GM21447 (cell line): ENCODE measurements at regions not wholly inside any gene's neighbourhood (a gene's known extent, or its start where the extent isn't known, plus 50 kb on each side); places are given as distances from the start of the nearest gene placed in this dataset.

Source experiments
- ATAC-seq: cut with Tn5 transposase; IDR thresholded peaks from one replicate; pipeline ENCODE4 v1.9.1; 2021; ENCODE audit not compliant: unreplicated experiment

DNA sequence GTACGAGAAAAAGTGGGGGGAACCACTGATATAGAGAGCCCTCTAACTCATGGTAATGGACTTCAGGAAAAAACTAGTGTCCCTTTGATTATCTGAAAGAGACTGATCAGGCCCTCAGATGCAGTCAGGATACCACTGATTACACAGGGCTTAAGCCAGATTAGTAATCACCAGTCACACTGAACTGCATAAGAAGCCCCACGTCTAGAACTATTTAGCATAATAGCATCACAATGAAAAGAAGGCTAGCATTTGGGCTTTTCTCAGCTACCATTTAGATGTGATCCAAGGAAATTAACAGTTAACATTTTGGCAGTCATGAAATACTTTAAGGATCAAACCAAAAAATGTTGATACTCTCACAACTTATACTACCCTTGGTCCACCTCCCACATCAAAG lies 813.1 kb upstream of the POU3F3 start:
- ATAC-seq, result no peak

DNA sequence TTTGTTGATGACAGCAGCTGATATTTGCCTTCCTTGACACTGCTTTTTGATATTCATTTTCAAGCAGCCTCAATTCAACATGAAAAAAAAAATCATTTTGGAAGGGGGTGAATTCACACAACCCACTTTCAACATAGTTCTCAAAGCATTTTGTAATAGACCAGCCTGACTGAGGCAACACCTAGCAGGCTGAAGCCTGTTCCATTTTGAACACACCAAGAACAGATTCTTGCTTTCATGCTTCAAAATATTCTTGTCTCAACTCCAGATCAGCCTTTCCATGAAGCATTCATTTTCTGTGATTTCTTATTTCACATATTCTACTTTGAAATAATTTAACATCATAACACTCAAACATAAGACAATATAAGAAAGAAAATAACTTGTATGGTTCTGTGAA lies 812.6 kb upstream of the POU3F3 start:
- ATAC-seq, result no peak

DNA sequence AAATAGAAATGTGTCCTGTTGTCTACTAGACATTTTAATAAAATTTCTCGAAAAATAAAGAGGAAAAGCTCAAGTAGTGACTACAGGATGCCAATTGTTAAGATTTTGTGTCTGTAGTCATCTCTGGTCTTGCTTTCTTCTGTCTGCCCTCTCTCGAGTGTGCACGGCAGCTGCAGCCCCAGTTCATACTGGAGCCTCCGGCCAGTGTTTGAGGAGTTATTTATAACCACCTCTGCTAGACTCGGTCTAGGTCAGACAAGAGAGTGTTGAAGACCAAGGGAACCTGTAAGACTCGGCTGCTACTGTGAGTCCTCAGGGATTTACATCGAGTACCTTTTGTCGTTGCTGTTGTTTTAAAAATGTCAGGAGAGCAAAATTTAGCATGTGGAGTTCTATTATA lies 810.1 kb upstream of the POU3F3 start:
- no peak for ATAC-seq

DNA sequence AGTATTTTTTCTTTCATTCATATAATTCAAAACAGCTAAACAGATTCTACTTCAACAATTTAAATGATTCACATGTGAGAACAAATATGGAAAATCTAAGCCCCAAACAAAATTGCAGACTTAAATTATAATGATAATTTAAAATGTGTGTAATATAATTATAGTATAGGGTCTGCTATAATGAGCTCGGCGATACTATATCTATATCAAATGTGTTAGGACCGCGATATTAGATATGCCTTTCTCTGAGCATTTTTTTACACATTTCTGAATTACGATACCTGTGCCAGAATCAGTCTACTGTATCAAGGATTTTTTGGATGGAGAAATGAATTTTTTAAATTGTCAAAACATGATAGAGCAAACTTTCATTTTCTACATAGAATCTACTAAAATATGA lies 808.8 kb upstream of the POU3F3 start:
- ATAC-seq, result no peak

DNA sequence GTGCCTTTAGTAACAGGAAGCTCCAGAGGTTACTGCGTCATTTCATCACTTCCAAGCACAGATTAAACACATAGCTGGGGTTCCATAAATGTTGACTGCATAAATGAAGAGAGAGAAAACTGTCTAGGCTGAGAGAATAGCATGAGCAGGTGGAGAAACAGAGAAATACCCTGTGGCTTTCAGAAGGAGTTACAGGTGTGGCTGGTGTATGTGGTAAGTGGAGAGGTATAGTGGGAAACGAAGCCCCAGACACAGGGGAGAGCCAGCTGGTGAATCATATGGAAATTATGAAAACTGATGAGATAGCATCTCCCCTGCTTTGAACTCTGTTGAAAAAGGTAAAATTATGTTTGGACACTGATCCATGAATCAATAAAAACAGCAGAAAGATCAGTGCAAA lies 807.4 kb upstream of the POU3F3 start:
- no peak for ATAC-seq

DNA sequence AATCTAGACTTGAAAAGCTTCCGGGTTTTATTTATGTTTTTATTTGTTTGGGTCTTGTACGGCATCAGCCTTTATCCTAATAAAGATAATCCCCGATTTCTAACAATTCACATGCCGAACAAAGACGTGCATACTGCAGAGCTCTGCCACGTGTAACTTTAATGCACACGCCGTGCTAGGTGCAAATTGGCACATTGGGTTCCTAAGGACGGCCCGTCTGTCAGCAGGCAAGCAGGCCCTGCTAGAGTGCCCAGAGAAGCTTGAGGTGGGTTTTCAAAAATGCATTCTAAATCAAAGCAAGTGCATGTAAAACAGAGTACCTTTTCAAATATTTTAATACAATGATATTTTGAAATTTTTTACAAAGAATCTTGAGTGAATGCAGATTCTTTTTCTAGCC lies 806.4 kb upstream of the POU3F3 start:
- no peak for ATAC-seq

DNA sequence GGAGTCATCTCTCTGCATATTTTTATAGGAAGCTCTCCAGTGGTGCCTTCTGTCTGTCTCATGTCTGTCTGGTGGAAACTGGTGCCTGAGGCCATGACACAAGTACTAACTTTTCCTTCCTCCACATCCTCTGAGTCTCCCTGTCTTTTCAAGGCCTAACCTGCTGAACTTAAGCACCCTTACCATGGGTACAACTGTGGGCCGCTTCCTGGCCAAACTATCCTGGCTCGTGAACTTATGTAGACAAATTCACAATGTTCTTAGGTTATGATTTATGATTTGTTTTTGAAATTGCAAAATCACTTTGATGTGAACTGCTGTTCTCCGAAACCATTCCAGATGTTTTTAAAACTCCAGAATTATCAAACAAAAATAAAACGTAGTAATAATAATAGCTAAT lies 804.5 kb upstream of the POU3F3 start:
- ATAC-seq, result no peak

DNA sequence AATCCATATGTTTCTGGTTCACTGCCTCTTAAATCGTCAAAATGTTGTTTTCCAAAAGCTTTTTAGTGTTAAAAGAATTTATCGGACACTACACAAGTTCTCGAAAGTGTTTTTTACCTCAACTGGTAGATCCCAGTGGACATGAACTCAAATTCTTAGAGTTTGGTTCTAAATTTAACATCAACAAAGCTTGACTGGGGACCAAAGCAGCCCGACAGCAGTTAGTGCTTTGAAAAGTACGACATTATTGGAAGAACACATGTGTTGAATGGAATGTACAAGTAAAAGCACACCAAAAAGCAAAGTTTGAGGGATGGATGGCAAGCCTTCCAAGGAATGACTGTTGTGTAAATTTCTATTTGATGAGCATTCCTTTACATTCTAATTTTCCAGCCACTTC lies 803.9 kb upstream of the POU3F3 start:
- ATAC-seq, result no peak

DNA sequence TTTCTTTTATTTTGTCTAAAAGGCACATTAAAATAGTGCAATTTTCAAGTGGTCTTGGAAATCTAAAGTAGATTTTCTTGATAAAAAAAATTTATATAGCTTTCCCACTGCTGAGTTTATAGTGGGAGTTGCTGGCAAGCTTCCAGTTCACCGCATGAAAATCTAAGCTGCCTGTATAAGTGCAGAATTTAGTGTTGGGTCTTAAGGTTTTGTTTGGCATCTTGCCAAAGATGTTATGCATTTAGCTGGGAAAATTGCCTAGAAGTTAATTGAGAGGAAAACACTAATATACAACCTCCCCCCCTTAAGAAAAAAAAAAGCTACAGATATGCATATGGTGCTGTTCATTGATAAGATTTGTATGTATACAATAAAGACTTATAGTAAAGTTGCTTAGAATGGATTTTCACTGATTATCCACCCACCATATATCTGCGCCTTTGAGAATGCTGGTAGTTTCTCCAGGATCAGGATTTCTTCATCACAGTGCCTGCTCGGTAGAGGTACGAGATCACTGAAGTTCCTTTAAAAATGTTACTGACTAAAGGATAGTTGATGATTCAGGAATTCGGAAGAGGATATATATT lies 803.2 kb upstream of the POU3F3 start:
- ATAC-seq, result no peak

DNA sequence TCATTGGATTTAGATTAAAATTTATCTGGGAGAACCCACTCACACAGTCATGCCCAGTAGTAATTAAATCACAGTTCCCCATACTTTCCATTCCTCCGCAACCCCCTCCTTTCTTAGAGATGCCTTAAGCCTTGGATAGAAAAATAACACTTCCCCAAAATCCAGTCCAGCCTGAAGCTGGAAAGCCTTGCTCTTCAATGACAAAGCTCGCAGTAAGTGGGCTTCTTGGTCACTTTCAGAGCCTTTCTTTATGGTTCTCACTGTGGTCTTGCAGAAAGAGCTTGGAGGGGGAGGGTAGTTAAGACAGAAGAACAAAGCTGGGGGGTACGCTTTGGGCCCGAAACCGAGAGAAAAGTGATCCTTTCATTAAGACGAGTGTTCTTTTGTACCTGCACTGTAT lies 802.1 kb upstream of the POU3F3 start:
- no peak for ATAC-seq

DNA sequence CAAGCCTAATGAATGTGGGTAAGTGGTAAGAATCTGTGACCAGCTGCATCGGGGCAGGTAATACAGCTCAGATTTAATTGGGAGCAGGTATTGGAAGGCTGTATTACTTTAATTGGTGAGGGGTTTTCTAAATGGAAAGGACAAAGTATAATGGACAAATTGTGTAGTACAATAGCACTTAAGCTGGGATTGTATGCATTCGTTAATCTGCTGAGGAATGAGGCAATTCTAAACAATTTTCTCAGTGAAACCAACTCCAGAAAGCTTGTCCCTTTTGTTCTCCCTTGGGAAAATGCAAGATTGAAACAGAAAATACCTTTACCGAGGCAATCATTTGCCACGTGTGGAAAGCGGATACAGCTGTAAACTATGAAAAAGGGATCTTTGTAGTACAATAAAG lies 801.6 kb upstream of the POU3F3 start:
- no peak for ATAC-seq

DNA sequence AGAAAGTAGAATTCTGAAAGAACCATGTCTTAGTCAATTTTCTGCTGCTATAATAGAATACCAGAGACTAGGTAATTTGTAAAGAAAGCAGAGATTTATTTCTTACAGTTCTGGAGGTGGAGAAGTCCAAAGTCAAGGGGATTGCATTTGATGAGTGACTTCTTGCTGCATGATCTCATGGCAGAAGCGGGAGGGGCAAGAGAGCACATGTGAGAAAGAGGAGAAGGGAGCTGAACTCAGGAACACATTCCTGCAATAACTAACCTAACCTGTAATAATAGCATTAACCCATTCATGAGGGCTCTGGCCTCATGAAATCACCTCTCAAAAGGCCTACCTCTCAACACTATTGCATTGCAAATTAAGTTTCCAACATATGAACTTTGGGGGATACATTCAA lies 797.5 kb upstream of the POU3F3 start:
- ATAC-seq, result no peak

DNA sequence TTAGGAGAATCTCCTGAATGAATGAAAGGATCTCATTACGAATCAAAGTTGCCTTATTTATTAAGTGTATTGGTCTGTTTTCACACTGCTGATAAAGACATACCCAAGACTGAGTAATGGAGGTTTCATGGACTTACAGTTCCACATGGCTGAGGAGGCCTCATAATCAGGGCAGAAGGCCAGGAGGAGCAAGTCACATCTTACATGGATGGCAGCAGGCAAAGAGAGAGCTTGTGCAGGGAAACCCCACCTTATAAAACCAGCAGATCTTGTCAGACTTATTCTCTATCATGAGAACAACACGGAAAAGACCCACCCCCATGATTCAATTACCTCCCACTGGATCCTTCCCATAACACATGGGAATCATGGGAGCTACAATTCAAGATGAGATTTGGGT lies 785.2 kb upstream of the POU3F3 start:
- ATAC-seq, result no peak

DNA sequence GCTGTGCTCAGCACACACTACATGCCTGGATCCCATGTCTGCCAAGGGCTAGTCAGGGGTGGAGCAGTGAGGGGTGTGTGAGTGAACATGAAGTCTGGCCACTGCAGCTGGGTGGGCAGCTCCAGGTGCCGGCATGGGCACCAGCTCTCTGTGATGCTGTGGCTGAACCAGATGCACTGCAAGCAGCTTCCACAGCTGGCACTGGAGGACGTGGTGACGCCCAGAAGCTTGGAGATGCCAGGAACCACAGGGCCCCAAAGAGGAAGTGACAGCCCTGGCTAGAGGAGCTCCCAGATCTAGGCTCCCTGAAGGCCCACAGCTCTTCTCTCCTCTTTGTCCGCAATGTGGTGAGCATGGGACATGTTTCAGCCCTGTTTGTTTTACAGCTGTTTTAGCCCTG lies 776.3 kb upstream of the POU3F3 start:
- no peak for ATAC-seq

DNA sequence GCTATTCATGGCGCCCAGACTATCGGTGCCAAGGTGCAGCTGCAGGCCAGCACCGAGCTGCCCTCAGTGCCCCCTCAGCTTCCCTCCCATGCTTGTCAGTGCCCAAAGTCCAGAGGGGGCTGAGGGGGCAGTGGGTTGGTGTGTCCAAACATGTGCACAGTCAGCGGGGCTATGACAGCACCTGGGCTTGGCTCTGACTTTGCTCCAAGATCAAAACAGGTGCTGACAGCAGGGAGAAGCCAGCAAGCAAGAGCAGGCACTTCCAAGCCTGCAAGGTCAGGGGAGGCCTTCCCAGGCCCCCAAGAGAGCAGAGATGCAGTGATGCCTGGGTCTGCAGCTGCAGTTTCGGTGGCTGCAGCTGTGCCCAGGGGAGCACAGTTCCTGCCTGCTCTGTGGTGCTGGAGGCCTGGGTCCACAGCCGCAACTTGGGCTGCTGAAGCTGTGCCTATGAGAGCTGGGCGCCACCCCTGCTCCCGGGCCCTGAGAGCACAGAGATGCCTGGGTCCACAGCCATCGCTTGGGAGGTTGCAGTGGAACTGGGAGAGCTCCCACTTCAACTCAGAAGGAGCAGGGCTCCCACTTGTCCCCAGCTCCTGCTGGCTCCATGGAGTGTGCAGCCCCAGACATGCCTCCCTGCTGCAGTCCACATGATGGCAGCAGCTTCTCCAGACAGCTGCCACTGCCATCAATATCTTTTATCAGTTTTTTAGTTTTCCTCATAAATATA lies 775.3 kb upstream of the POU3F3 start:
- ATAC-seq, result no peak

DNA sequence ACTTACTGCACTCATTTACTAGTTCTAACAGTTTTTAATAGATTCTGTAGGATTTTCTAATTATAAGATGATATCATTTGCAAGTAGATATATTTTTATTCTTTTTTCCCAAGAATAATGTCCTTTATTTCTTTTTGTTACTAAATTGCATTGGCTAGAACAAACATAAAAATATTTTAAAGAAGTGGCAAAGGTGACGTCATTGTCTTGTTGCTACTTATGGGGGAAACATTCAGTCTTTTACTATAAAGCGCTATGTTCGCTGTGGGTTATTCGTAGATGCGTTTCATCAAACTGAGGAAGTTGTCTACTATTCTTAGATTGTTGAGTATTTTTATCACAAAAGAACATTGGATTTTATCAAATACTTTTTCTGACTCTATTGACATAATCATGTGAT lies 765.2 kb upstream of the POU3F3 start:
- ATAC-seq, result no peak

DNA sequence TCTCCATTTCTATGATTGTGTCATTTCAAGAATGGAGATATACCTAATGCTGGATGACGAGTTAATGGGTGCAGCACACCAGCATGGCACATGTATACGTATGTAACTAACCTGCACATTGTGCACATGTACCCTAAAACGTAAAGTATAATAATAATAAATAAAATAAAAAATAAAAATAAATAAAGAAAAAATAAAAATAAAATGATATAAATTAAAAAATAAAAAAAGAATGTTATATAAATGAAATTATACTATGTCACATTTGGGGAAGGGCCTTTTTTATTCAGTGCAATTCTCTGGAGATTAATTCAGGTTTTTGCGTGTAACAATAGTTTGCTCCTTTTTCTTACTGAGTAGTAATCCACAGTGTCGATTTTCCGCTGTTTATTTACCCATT lies 763.5 kb upstream of the POU3F3 start:
- ATAC-seq, result no peak

DNA sequence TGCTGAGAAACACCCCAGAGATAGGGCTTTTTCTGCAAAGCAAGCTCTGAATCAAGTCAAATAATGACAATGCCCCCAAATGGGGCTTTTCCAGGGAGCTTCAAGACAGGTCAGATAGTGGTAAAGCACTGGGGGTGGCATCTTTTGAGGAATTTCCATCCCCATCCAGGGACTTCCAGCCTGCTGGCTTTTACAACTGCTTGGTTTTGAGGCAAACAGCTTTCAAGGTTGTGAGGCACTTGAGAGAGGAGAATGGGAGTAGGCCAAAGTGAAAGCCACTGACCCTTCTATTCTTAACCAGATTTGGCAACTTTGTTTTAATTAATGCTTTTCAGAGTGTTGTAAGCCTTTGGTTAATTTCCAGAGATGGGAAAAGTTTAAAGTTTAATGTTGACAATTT lies 762.0 kb upstream of the POU3F3 start:
- ATAC-seq, result no peak

DNA sequence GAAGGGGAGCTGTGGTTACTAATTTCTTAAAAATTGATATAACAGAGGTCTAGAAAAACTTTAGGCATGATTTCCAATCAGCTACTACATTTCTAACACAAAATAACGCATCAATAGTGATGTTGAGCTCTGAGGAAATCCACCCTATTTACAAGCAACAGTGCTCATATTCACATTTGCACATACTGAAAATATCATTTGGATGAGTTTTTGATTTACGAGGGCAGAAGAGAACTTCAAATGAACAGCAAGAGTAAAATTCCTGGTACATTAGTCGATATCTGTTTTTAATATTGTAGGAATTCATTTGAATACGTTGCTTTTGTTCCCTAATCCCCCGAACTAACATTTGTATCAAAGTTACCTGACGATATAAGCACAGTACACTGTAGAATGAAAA lies 761.0 kb upstream of the POU3F3 start:
- ATAC-seq, result no peak

DNA sequence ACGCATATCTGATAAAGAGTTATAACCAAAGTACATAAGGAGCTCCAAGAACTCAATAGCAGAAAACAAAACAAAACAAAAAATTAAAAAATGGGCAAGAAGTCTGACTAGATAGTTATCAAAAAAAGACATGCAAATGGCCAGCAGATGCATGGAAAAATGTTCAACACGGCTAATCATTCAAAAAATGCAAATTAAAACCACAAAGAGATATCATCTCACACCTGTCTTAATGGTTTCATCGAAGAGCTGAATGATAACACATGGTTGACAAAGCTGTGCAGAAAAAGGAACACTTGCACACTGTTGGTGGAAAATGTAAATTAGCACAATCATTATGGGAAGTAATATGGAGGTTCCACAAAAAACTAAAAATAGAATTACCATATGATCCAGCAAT lies 751.3 kb upstream of the POU3F3 start:
- ATAC-seq, result no peak

DNA sequence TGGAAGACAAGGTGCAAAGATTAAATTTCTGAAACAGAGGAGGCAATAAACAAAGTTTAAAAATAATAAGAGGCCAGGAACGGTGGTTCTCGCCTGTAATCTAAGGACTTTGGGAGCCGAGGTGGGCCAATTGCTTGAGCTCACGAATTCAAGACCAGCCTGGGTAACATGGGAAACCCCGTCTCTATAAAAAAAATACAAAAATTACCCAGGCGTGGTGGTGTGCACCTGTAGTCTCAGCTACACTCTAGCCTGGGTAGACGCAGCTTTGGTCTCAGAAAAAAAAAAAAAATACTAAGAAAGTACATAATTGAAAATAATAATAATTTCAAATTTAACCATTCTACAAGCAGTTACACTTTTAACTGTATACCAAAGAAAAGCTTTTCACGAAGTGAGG lies 744.6 kb upstream of the POU3F3 start:
- ATAC-seq, result no peak

DNA sequence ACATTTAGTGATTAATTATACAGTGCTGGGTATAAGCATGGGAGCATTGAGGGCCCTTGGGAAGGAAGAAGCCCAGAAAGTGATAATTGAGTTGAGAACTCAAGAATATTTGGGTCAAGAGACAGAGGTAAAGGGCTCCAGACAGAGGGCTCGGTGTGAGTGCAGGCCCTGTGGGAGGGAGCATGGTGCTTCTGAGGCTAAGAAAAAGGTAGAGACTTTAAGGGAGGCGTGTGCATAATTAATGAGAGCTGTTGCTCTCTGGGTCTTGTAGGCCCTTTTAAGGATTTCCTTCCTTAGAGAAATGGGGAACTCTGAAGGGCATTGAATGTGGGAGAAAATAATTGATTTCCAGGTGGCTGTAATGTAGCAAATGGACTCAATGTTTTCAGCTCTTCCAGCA lies 735.0 kb upstream of the POU3F3 start:
- ATAC-seq, result no peak

DNA sequence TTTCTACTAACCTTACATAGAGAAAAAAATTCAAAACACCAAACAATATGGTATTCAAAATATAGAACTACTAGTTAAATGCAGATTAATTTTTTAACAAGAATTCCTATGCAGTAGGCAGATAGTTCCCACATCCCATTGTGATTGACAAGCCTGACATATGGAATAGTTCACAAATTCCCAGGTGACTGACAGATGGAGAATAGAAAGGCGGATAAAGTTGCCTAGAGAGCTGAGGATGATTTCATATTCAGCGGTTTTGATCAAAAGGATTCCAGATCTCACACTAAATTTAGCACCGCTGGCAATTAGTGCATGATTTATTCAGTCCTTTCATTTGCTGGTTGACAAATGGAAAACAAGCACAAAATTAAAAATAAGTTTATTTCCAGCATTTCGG lies 733.7 kb upstream of the POU3F3 start:
- ATAC-seq, result no peak
